ENCODE measurements at regions not wholly inside any gene's neighbourhood (a gene's known extent, or its start where the extent isn't known, plus 50 kb on each side); places are given as distances from the start of the nearest gene placed in this dataset.

DNA sequence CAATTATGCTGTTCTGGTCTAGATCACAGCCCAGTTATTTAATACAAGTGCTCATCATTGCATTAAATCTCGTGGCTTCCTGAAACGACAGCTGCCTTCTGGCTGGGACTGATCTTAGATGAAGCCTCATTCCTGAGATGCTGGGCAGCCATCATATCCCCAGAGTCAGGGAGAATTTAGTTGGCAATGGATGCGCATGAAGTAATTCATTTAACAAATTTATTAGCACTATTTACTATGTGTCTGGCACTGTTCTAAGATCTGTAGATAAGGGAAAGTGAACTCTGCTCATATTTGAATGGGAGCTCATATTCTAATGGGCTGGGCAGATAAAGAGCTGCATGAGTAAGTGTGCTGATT lies 244.7 kb downstream of the KCNS3 start:
- DNase-seq = no peak

- no peak for DNase-seq
These were observed 244.2 kb downstream of the KCNS3 start for GRCh38 chr2:18122544-18123210.

GRCh38 chr2:18119883-18120282 lies 241.4 kb downstream of the KCNS3 start:
- no peak for DNase-seq

GRCh38 chr2:18118703-18119102 lies 240.2 kb downstream of the KCNS3 start:
- no peak for DNase-seq

DNA sequence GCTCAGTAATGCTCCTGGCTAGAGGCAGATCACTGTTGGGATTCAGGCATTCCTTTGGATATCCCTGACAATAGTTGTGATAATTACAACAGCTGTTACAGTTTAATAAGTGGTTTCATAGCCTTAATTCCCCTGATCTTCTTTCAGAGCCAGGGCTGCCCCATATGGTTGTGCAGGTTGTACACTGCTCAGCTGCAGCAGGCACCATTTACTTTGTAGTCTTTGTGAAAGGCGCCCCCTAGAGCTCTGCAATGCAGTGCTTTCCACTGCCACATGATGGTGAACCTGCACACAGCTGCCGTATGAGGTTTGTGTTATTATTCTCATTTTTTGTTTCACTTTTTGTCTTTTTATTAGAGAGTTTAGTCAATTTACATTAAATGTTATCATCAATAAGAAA lies 239.1 kb downstream of the KCNS3 start:
- DNase-seq = peak; percentile 8 to 39

DNA sequence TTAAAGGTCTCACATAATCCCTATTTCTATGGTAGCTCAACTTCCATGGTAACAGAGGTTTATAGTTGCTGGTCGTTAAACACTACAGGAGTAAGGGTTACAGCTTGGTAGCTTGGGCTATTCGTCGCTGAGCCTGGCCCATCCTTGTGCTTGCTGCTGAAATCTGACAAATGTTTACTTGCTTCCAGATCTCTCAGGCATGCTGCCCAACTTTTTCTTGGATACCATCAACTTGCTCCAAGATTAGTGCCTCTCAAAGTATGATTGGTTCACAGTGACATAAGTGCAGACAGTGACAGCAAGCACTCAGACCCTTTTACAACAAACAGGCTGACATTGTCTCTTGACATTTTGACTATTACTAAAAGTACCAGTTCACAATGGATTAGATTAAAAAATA lies 231.8 kb downstream of the KCNS3 start:
- DNase-seq = no peak

- DNase-seq = no peak
These were observed 228.4 kb downstream of the KCNS3 start for GRCh38 chr2:18106841-18107240.

DNA sequence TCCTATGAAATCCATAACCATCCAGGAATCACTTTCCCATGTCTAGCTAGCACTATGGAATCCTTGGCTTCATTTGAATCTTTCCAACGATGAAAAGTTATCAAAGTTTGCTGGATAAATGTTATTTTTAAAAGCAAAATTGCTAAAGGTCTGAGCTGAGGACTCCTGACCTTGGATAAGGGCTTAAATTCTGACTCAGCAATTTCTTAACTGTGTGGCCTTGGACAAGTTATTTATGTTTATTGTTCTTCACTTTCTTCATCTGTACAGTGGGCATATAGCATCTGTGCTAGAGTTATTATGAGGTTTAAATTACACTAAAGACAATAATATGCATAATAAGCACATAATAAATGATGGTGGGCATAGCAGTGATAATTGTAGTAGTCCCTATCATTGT lies 227.5 kb downstream of the KCNS3 start:
- DNase-seq = no peak

DNA sequence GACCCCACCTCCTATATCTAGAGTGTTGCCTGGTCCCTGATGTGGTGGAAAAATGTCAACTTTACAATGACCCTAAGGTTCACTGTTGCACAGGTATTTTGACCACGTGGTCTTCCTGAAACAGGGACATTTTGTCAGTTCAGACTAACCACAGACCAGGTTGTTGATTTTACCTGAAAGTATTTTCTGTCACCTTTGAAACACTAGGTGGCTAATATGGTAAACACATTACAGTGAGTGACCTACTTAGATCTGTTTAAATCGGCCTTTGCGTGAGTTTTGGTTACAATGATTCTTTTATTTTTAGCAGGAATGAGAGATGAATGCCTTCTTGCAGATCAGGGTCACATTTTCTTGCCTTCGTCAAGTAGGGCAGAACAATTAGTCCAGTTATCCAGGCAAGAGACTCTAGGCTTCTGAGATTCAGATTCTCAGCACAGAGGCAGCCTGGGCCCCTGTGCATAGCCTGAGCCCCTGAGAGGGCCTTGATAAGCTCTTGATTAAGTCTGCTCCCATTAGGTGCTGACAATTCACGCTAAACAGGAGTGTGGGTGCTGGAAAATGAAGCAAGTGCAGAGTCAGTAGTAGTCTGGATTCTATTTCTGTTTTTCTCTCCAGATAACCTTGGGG lies 226.2 kb downstream of the KCNS3 start:
- DNase-seq = no peak

- DNase-seq = no peak
These were observed 218.5 kb downstream of the KCNS3 start for GRCh38 chr2:18096836-18097405.

DNA sequence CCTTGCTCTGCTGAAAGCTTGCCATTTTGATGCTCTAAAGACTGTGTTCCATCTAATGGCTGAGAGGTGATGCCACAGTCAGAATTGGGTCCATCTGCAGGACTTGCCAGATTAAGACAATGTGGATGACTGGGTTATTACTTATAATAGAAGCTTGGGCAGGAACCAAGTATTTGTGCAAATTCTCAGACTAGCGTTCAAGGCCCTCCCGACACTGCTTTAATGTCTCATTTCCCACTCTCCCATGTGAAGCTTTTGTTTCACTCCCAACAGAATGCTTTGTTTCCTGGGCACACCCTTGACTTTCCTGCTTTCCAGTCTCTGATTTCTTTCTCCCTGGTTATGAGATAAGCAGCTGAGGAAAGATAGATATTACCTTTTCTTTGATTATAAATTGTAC lies 215.8 kb downstream of the KCNS3 start:
- DNase-seq = no peak

DNA sequence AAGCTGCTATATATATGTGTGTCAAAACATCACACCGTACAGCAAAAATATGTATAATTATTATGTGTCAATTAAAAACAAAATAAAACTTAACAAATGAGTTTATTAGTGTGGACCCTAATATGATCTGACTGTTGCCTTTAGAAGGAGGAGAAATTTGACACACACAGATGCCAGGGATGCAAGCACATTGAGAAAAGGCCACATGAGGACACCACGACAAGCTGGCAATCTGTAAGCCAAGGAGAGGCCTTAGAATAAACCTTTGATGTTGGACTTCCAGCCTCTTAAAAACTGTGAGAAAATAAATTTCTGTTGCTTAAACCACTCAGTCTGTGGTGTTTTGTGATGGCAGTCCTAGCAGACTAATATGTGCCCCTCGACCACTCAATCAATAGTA lies 214.7 kb downstream of the KCNS3 start:
- DNase-seq = no peak

DNA sequence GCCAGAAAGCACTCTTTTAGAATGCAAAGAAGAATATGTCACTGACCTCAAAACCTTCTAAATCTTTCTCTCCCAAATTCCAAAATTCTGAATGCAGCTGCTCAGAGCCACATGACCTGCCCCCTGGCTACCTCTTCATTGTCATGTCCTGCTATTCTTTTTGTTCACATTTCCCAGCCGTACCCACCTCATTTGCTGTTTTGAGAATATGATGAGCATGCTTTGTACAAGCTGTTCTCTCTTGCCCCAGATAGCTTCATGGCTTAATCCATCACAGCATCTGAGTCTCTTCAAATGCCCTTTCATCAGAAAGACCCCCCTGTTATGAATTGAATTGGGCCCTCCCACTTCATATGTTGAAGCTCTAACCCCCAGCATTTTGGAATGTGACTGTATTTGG lies 214.3 kb downstream of the KCNS3 start:
- DNase-seq = no peak

DNA sequence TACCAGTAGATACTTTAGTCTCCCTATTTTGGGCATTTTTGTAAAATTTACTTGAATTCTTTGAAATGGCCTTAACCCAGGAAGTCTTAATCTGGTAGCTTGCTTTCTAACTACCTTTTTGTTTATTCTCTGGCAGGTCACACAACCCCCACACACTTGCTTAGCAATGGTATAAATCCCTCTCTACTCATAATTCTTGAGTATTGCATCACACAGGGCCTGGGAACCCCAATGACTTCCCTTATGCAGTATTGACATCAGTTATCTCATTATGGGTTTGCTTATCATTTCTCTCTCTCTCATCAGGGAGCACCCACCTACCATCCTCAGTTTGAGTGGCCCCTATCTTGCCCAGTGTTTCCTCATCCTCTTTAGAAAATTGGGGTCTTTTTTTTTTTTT lies 207.1 kb downstream of the KCNS3 start:
- no peak for DNase-seq

GRCh38 chr2:18084376-18084775 lies 205.9 kb downstream of the KCNS3 start:
- no peak for DNase-seq

GRCh38 chr2:18083806-18084205 lies 205.3 kb downstream of the KCNS3 start:
- DNase-seq = no peak

DNA sequence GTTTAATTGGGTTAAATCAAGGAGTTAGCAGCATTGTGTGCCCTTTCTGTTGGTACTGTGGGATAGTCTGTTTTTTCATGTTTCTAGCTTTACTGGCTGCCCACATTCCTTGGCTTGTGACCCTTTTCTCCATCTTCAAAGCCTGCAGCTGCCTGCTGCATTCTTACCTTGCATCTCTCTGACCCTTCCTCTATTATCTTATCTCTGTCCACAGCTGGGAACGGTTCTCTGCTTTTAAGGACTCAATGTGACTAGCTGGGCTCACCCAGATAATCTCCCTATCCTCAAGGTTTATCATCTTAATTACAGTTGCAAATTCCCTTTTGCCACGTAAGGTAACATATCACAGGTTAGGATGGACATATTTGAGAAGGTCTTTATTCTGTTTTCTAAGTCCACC lies 199.7 kb downstream of the KCNS3 start:
- no peak for DNase-seq

DNA sequence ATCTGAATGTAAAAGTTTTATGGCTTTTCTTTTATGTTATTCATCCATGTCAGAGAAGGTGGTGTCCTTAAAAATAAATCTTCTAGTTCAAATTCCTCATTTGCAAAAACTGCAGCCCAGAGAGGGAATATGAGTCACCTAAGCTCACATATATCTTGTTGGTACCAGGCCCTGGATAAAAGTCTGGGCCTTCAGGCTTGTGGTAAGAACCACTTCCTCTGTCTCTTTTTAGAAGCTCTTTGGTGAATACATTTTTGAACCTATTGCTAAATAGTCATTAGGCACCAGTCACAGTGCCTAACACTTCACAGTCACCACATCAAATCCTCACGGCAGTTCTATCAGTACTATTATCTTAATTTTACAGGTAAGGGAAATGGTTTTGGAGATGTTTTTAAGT lies 199.2 kb downstream of the KCNS3 start:
- DNase-seq = no peak

GRCh38 chr2:18077231-18077630 lies 198.8 kb downstream of the KCNS3 start:
- no peak for DNase-seq

DNA sequence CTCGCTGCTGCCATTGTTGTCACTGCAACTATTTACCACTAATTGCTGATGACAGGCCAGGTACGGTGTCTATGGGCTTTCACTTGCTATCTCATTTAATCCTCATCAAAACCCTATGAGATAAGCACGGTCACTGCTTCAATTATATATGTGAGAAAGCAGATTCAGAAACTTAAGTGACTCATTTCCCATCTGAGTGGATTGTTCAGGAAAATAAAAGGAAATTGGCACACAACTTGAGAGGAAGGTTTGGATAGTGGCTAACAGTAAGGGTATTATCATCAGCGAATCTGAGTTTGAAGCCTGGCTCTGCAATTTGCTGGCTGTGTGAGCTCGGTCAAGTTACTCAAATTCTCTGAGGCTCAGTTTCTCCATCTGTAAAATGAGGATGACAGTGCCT lies 196.0 kb downstream of the KCNS3 start:
- no peak for DNase-seq

GRCh38 chr2:18073601-18074000 lies 195.1 kb downstream of the KCNS3 start:
- no peak for DNase-seq

- no peak for DNase-seq
These were observed 189.3 kb downstream of the KCNS3 start for GRCh38 chr2:18067588-18068384.

GRCh38 chr2:18066894-18067293 lies 188.4 kb downstream of the KCNS3 start:
- no peak for DNase-seq

DNA sequence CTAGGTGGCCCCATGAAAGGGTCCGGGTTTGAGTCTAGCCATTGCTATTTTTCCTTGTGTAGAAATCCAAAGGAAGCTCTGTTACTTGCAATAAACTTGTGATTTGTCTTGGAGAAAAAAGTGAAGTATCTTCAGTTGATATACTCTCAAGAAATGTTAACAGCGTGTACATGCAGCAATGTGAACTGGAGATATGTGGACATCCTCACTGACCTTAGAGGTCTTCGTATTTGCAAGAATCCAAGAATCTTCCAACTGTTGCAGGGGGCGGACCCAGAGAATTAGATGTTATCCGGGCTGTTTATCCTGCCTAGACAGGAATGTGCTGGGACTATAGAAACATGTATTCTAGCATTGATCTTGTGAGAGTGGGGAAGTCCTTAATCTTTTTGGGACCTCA lies 187.6 kb downstream of the KCNS3 start:
- no peak for DNase-seq

Measured in SW 1271 (cell line).